DOHH2 (cell line): ENCODE measurements at regions not wholly inside any gene's neighbourhood (a gene's known extent, or its start where the extent isn't known, plus 50 kb on each side); places are given as distances from the start of the nearest gene placed in this dataset.

Source experiments
- H3F3A ChIP-seq: fragments of 200-600 bp; sonication (generic), shearing (Covaris generic); 2 replicates; pipeline ENCODE4 v1.6.0; 2016; ENCODE audit warnings: antibody characterized with exemption, mild to moderate bottlenecking; ENCODE audit not compliant: control insufficient read depth, insufficient read depth
- H3K27ac ChIP-seq: fragments of 200-600 bp; sonication (generic); 2 replicates; pipeline ENCODE4 v1.5.1; 2014; ENCODE audit warnings: low read depth, mild to moderate bottlenecking, low read length, moderate library complexity
- H3K27me3 ChIP-seq: fragments of 200-600 bp; sonication (generic); 2 replicates; pipeline ENCODE4 v1.6.1; 2014; ENCODE audit warnings: mild to moderate bottlenecking, low read length, mixed read lengths; ENCODE audit not compliant: control insufficient read depth
- H3K36me3 ChIP-seq: fragments of 200-600 bp; sonication (generic); 2 replicates; pipeline ENCODE4 v1.6.1; 2014; ENCODE audit warnings: mild to moderate bottlenecking, low read length, moderate library complexity, mixed read lengths; ENCODE audit not compliant: control insufficient read depth
- H3K4me1 ChIP-seq: fragments of 200-600 bp; sonication (generic); 2 replicates; pipeline ENCODE4 v1.6.1; 2014; ENCODE audit warnings: mild to moderate bottlenecking, low read length, mixed read lengths; ENCODE audit not compliant: control insufficient read depth
- H3K4me2 ChIP-seq: fragments of 200-600 bp; sonication (generic); 2 replicates; pipeline ENCODE4 v1.6.0; 2014; ENCODE audit warnings: mild to moderate bottlenecking, low read length, moderate library complexity
- H3K4me3 ChIP-seq: fragments of 200-600 bp; sonication (generic); 2 replicates; pipeline ENCODE4 v1.5.1; 2014; ENCODE audit warnings: mild to moderate bottlenecking, low read length, mixed read lengths
- H3K79me2 ChIP-seq: fragments of 200-600 bp; sonication (generic); 2 replicates; pipeline ENCODE4 v1.6.1; 2014; ENCODE audit warnings: mild to moderate bottlenecking, low read length, mixed read lengths; ENCODE audit not compliant: control insufficient read depth
- H3K9me2 ChIP-seq: fragments of 200-600 bp; sonication (generic); replicated peaks from 2 replicates; pipeline ENCODE4 v1.6.1; 2014; ENCODE audit warnings: mild to moderate bottlenecking, low read length, mixed read lengths; ENCODE audit not compliant: control insufficient read depth
- H3K9me3 ChIP-seq: fragments of 200-600 bp; sonication (generic); 2 replicates; pipeline ENCODE4 v1.6.1; 2014; ENCODE audit warnings: antibody characterized with exemption, low read length, mixed read lengths; ENCODE audit not compliant: control insufficient read depth, insufficient read depth
- H4K20me1 ChIP-seq: fragments of 200-600 bp; sonication (generic); 2 replicates; pipeline ENCODE4 v1.6.0; 2014; ENCODE audit warnings: low read depth, mild to moderate bottlenecking, antibody characterized with exemption, low read length, moderate library complexity; ENCODE audit not compliant: control insufficient read depth, insufficient read depth
- CTCF ChIP-seq: fragments of 200-600 bp; sonication (generic); IDR thresholded peaks from one replicate; pipeline ENCODE4 v1.5.1; 2014; ENCODE audit warnings: antibody characterized with exemption, mild to moderate bottlenecking, low read depth, low read length; ENCODE audit not compliant: poor library complexity, severe bottlenecking
- EZH2phosphoT487 ChIP-seq: fragments of 200-600 bp; sonication (generic); IDR thresholded peaks from 2 replicates; pipeline ENCODE4 v1.6.1; 2017; ENCODE audit warnings: borderline replicate concordance, mild to moderate bottlenecking, antibody characterized with exemption, low read length, moderate library complexity, mixed read lengths

GRCh38 chr12:84619053-84619571 lies 293.5 kb downstream of the SLC6A15 start:
- TF ChIP-seq CTCF = peak; percentile 47
- no peak for TF ChIP-seq EZH2phosphoT487
- Histone ChIP-seq H4K20me1 (no peaks in the 10 kb centered on the region), H3K9me3 (no peaks in the 10 kb centered on the region), H3K27me3 (no peaks in the 10 kb centered on the region), H3K4me3 (no peak overlapping the region), H3K4me1 (no peaks in the 10 kb centered on the region), H3K79me2 (no peaks in the 10 kb centered on the region), H3K9me2 (no peaks in the 10 kb centered on the region), H3K27ac (no peak overlapping the region), H3F3A (no peaks in the 10 kb centered on the region), H3K36me3 (no peaks in the 10 kb centered on the region), H3K4me2 (no peak overlapping the region)

GRCh38 chr12:84607170-84607819 lies 305.3 kb downstream of the SLC6A15 start:
- Histone ChIP-seq H3K36me3 (no peaks in the 10 kb centered on the region), H3K4me3 (no peak overlapping the region), H3K27ac (no peak overlapping the region), H3K4me1 (no peaks in the 10 kb centered on the region), H3K79me2 (no peaks in the 10 kb centered on the region), H3K27me3 (no peaks in the 10 kb centered on the region), H3F3A (no peaks in the 10 kb centered on the region), H4K20me1 (no peaks in the 10 kb centered on the region), H3K4me2 (no peak overlapping the region), H3K9me2 (no peaks in the 10 kb centered on the region; the same call in 1 of the 2 replicates), H3K9me3 (no peaks in the 10 kb centered on the region)
- no peak for TF ChIP-seq EZH2phosphoT487
- no peak for TF ChIP-seq CTCF

GRCh38 chr12:84605983-84606382 lies 306.6 kb downstream of the SLC6A15 start:
- H3K36me3 ChIP-seq = no peaks in the 10 kb centered on the region
- TF ChIP-seq CTCF (no peak), EZH2phosphoT487 (no peak)
- no peaks in the 10 kb centered on the region for H3K9me2 ChIP-seq
- no peak overlapping the region for H3K4me2 ChIP-seq
- H3F3A ChIP-seq = no peaks in the 10 kb centered on the region
- H3K4me3 ChIP-seq = no peak overlapping the region
- H3K27ac ChIP-seq = no peak overlapping the region
- H4K20me1 ChIP-seq = no peaks in the 10 kb centered on the region
- H3K79me2 ChIP-seq = no peaks in the 10 kb centered on the region
- no peaks in the 10 kb centered on the region for H3K9me3 ChIP-seq
- no peaks in the 10 kb centered on the region for H3K4me1 ChIP-seq
- H3K27me3 ChIP-seq = no peaks in the 10 kb centered on the region
